OCI-LY7 (cell line): ENCODE measurements at regions not wholly inside any gene's neighbourhood (a gene's known extent, or its start where the extent isn't known, plus 50 kb on each side); places are given as distances from the start of the nearest gene placed in this dataset.

Source experiments
- BruUV-seq: library from RNA; stranded (reverse); fragments of 400-500 nt; replicated peaks from 2 replicates; lab custom pipeline; 2021; lab: Mats Ljungman, UMichigan
- CTCF ChIA-PET: fragments of 300-600 bp; sonication (Branson Sonifier 250); formaldehyde crosslinking; loops from one replicate; lab custom pipeline; 2022; ENCODE audit warnings: antibody characterized with exemption; ENCODE audit not compliant: unreplicated experiment; lab: Charles Lee
- POLR2A ChIA-PET: fragments of 300-600 bp; sonication (Branson Sonifier 250); formaldehyde crosslinking; loops from one replicate; lab custom pipeline; 2022; ENCODE audit warnings: antibody characterized with exemption; lab: Charles Lee
- DNase-seq: peaks from one replicate; pipeline ENCODE4 v3.0.0-alpha.2; 2015; ENCODE audit warnings: low spot score
- H2AFZ ChIP-seq: fragments of 200-600 bp; sonication (generic), shearing (Covaris generic); 2 replicates; pipeline ENCODE4 v1.6.1; 2014; ENCODE audit warnings: mild to moderate bottlenecking, antibody characterized with exemption, low read length, moderate library complexity
- H3K27ac ChIP-seq: fragments of 200-600 bp; sonication (generic); 2 replicates; pipeline ENCODE4 v1.5.1; 2014; ENCODE audit warnings: mixed run types, low read depth, mild to moderate bottlenecking, moderate library complexity, low read length, inconsistent platforms; ENCODE audit not compliant: poor library complexity, severe bottlenecking
- H3K36me3 ChIP-seq: fragments of 200-600 bp; sonication (generic); 2 replicates; pipeline ENCODE4 v1.6.1; 2014; ENCODE audit warnings: mild to moderate bottlenecking, antibody characterized with exemption, low read length, moderate library complexity, mixed read lengths; ENCODE audit not compliant: insufficient read depth
- H3K4me1 ChIP-seq: fragments of 200-600 bp; sonication (generic); 2 replicates; pipeline ENCODE4 v1.5.1; 2014; ENCODE audit warnings: mild to moderate bottlenecking, low read length; ENCODE audit not compliant: insufficient read depth, poor library complexity, severe bottlenecking
- H3K4me2 ChIP-seq: fragments of 200-600 bp; sonication (generic); 2 replicates; pipeline ENCODE4 v1.6.1; 2014; ENCODE audit warnings: mild to moderate bottlenecking, low read length
- H3K4me3 ChIP-seq: fragments of 200-600 bp; sonication (generic); 2 replicates; pipeline ENCODE4 v1.5.1; 2014; ENCODE audit warnings: mild to moderate bottlenecking, low read depth, low read length; ENCODE audit not compliant: poor library complexity, severe bottlenecking
- H3K79me2 ChIP-seq: fragments of 200-600 bp; sonication (generic); 2 replicates; pipeline ENCODE4 v1.6.1; 2016; ENCODE audit warnings: low read depth, mild to moderate bottlenecking, low read length, moderate library complexity, mixed read lengths; ENCODE audit not compliant: insufficient read depth
- H3K9me2 ChIP-seq: fragments of 200-600 bp; sonication (generic); 2 replicates; pipeline ENCODE4 v1.6.1; 2016; ENCODE audit warnings: mild to moderate bottlenecking, low read length, mixed read lengths; ENCODE audit not compliant: insufficient read depth
- H3K9me3 ChIP-seq: fragments of 200-600 bp; sonication (generic); 2 replicates; pipeline ENCODE4 v1.6.1; 2014; ENCODE audit warnings: mild to moderate bottlenecking, mixed run types, low read length, mixed read lengths
- H4K20me1 ChIP-seq: fragments of 200-600 bp; sonication (generic); 2 replicates; pipeline ENCODE4 v1.6.1; 2014; ENCODE audit warnings: mild to moderate bottlenecking, antibody characterized with exemption, low read length, moderate library complexity, mixed read lengths; ENCODE audit not compliant: insufficient read depth
- EZH2phosphoT487 ChIP-seq: fragments of 200-600 bp; sonication (generic); IDR thresholded peaks from 2 replicates; pipeline ENCODE4 v1.6.1; 2018; ENCODE audit warnings: low read depth, borderline replicate concordance, mild to moderate bottlenecking, mixed run types, antibody characterized with exemption, low read length, moderate library complexity, mixed read lengths
- intact Hi-C: fragments of 100-400 bp; cut with micrococcal nuclease; formaldehyde crosslinking; loops from one replicate; pipeline ENCODE4 v1.10.0; 2022; ENCODE audit not compliant: unreplicated experiment
- TF ChIP-seq, protein P1 (sequence below): fragments of 200-600 bp; sonication (generic); conservative IDR thresholded peaks from 2 replicates; pipeline ENCODE4 v1.5.1; 2014; ENCODE audit warnings: mild to moderate bottlenecking, antibody characterized with exemption, low read length, moderate library complexity, mixed read lengths

DNA sequence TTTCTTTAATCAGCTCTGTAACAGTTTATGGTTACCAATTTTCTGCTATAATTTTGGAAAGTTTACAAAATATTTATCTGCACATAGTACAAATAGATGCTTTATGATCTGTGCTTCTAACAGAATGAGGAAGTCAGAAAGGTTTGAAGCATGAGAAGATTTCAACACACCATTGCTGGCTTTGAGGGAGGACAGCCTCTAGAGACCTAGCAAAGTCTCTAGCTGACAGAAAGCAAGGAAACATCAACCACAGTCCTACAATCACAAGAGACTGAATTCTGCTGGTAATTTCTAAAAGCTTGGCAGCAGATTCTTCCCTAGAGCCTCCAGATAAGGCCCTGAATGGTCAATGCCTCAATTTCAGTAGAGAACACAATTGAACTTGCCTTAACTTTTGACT lies 750.8 kb upstream of the SLC35B3 start:
- Histone ChIP-seq H3K4me1 (no peaks in the 10 kb centered on the region), H3K79me2 (no peaks in the 10 kb centered on the region), H3K9me2 (no peaks in the 10 kb centered on the region), H3K27ac (no peak overlapping the region), H4K20me1 (no peaks in the 10 kb centered on the region), H3K36me3 (no peaks in the 10 kb centered on the region), H3K4me2 (no peak overlapping the region), H2AFZ (no peak overlapping the region), H3K9me3 (no peaks in the 10 kb centered on the region), H3K4me3 (no peak overlapping the region)
- POLR2A ChIA-PET: interaction anchor here (1.0 kb wide), 1 partner anchor 26 kb away, joined by 3 read pairs; no protein-coding TSS in a partner anchor
- intact Hi-C loops: no loop called here
- BruUV-seq: no TSS peak
- no peak for TF ChIP-seq EZH2phosphoT487
- TF ChIP-seq, protein P1, sequence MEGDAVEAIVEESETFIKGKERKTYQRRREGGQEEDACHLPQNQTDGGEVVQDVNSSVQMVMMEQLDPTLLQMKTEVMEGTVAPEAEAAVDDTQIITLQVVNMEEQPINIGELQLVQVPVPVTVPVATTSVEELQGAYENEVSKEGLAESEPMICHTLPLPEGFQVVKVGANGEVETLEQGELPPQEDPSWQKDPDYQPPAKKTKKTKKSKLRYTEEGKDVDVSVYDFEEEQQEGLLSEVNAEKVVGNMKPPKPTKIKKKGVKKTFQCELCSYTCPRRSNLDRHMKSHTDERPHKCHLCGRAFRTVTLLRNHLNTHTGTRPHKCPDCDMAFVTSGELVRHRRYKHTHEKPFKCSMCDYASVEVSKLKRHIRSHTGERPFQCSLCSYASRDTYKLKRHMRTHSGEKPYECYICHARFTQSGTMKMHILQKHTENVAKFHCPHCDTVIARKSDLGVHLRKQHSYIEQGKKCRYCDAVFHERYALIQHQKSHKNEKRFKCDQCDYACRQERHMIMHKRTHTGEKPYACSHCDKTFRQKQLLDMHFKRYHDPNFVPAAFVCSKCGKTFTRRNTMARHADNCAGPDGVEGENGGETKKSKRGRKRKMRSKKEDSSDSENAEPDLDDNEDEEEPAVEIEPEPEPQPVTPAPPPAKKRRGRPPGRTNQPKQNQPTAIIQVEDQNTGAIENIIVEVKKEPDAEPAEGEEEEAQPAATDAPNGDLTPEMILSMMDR: no peak
- CTCF ChIA-PET: no interaction called here
- DNase-seq: no peak

DNA sequence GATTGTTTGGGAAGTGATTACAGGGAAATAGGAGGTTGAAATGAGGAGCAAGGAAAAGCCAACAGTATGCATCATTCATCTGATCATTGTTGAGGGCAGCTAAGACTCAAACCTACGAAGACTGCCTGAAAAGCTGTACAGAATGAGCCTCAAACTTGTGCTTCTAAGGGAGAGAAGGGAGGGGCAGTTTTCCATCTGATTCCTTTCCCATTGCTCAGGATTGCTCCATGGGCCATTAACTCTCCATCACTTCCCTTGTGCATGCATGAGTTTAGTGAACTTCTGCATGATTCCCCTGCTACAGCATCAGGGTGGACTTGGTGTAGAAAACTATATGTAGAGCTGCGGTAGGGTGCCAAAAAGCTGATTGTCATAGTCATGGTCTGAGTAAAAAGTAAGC lies 742.7 kb upstream of the SLC35B3 start:
- intact Hi-C loops: no loop called here
- CTCF ChIA-PET: no interaction called here
- H2AFZ ChIP-seq: no peak overlapping the region
- H3K4me3 ChIP-seq: no peak overlapping the region
- DNase-seq: no peak
- POLR2A ChIA-PET: interaction anchor here (0.7 kb wide), 1 partner anchor 65 kb away, joined by 3 read pairs; no protein-coding TSS in a partner anchor
- H3K27ac ChIP-seq: no peak overlapping the region
- no peaks in the 10 kb centered on the region for H3K36me3 ChIP-seq
- no peaks in the 10 kb centered on the region for H3K9me2 ChIP-seq
- no peaks in the 10 kb centered on the region for H3K79me2 ChIP-seq
- TF ChIP-seq EZH2phosphoT487: no peak
- TF ChIP-seq, protein P1: no peak
- no peak overlapping the region for H3K4me2 ChIP-seq
- no peaks in the 10 kb centered on the region for H3K4me1 ChIP-seq
- H3K9me3 ChIP-seq: no peaks in the 10 kb centered on the region
- no TSS peak for BruUV-seq
- no peaks in the 10 kb centered on the region for H4K20me1 ChIP-seq

DNA sequence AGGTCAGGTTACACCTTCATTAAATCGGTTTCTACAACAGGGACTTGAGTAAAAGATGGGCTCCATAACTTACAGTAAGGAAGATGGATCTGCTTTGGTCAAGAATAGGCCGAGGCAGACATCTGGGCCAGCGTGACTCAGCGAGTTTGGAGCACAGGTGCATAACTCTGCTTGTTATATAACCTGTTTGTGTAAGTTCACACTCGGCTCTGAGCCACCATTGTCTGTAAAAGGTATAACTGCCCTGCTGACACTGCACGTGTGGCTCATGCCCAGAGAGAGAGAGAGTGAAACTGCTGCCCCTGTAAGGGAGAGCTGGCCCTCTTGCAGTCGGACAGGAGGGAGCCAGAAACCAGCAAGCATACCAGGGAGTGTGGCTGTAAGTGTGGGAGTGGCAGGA lies 737.9 kb upstream of the SLC35B3 start:
- TF ChIP-seq, protein P1: no peak
- no peak for TF ChIP-seq EZH2phosphoT487
- Histone ChIP-seq H3K4me2 (no peak overlapping the region), H2AFZ (no peak overlapping the region), H3K9me3 (no peaks in the 10 kb centered on the region), H4K20me1 (no peaks in the 10 kb centered on the region), H3K79me2 (no peaks in the 10 kb centered on the region), H3K9me2 (no peaks in the 10 kb centered on the region), H3K27ac (no peak overlapping the region), H3K4me1 (no peaks in the 10 kb centered on the region), H3K36me3 (no peaks in the 10 kb centered on the region), H3K4me3 (no peak overlapping the region)
- ChIA-PET CTCF (no interaction called here), POLR2A (interaction anchor here (1.1 kb wide), 1 partner anchor 102 kb away, joined by 3 read pairs; no protein-coding TSS in a partner anchor)
- no TSS peak for BruUV-seq
- intact Hi-C loops: no loop called here
- no peak for DNase-seq
